K562 (cell line): ENCODE measurements at regions not wholly inside any gene's neighbourhood (a gene's known extent, or its start where the extent isn't known, plus 50 kb on each side); places are given as distances from the start of the nearest gene placed in this dataset.

Experiments
- ATAC-seq: fragments of 200-7000 bp; cut with Tn5 transposase; 3 replicates; pipeline ENCODE4 v1.9.1; 2020; ENCODE audit warnings: moderate library complexity
- BruUV-seq: library from RNA; stranded (reverse); fragments of 400-500 nt; replicated peaks from 2 replicates; lab custom pipeline; 2021; lab: Mats Ljungman, UMichigan
- CTCF ChIA-PET: fragments of 300-600 bp; formaldehyde crosslinking; extraction: SDS; loops from one replicate; lab custom pipeline; 2021; ENCODE audit warnings: low intra/inter-chr PET ratio; lab: Yijun Ruan, JAX
- POLR2A ChIA-PET: fragments of 300-600, 350-650 bp; sonication (Branson Sonifier 250); formaldehyde crosslinking; extraction: SDS; loops from one replicate; lab custom pipeline; 2021; ENCODE audit warnings: antibody characterized with exemption, inconsistent platforms; lab: Yijun Ruan, JAX
- DNase-seq, 4 experiments: peaks; one replicate each; pipeline versions ENCODE4 v3.0.0 to v3.0.0-alpha.2; 2011 to 2018; ENCODE audit warnings: low spot score in 3 of 4, mixed read lengths in 3 of 4; ENCODE audit errors: extremely low read depth in 1 of 4
- FAIRE-seq: peaks from 2 replicates; lab custom pipeline; 2011; peaks lifted over from hg19 to GRCh38; lab: Jason Lieb, UNC
- H2AFZ ChIP-seq: 2 replicates; pipeline ENCODE4 v1.6.0; 2011; ENCODE audit warnings: low read depth, low read length, control low read depth, inconsistent platforms
- H3K27ac ChIP-seq: fragments of 200-600 bp; 3 replicates; pipeline ENCODE4 v1.8.0; 2011; ENCODE audit warnings: low read depth, mild to moderate bottlenecking, control low read depth, inconsistent platforms, low read length, moderate library complexity, mixed read lengths; ENCODE audit errors: extremely low read depth
- H3K27me3 ChIP-seq, 2 experiments: fragments of 300-600 bp in 1 of 2; 2 replicates in 1 of 2; 3 replicates in 1 of 2; pipeline versions ENCODE4 v1.6.0 to v1.8.0; 2011; ENCODE audit warnings: inconsistent platforms in 2 of 2, low read length in 2 of 2, mild to moderate bottlenecking in 1 of 2, mixed read lengths in 1 of 2, moderate library complexity in 1 of 2; ENCODE audit not compliant: control insufficient read depth in 2 of 2, insufficient read depth in 2 of 2
- H3K36me3 ChIP-seq: fragments of 300-600 bp; 3 replicates; pipeline ENCODE4 v1.8.0; 2011; ENCODE audit warnings: mild to moderate bottlenecking, low read length, inconsistent platforms; ENCODE audit not compliant: control insufficient read depth, insufficient read depth
- H3K4me1 ChIP-seq, 2 experiments: fragments of 200-600 bp in 1 of 2; replicated peaks in 1 of 2; 2 replicates in 1 of 2; 3 replicates in 1 of 2; pipeline versions ENCODE4 v1.5.1 to v1.8.0; 2011; ENCODE audit warnings: inconsistent platforms in 2 of 2, low read length in 2 of 2, mild to moderate bottlenecking in 1 of 2, mixed read lengths in 1 of 2, moderate library complexity in 1 of 2; ENCODE audit not compliant: control insufficient read depth in 2 of 2, insufficient read depth in 2 of 2
- H3K4me2 ChIP-seq: 2 replicates; pipeline ENCODE4 v1.6.1; 2011; ENCODE audit warnings: low read length, control low read depth, inconsistent platforms, mixed read lengths; ENCODE audit not compliant: insufficient read depth
- H3K4me3 ChIP-seq: fragments of 200-600 bp; sonication (generic), shearing (Covaris generic); 2 replicates; pipeline ENCODE4 v1.5.1; 2016; ENCODE audit warnings: control low read depth, inconsistent platforms
- H3K79me2 ChIP-seq: fragments of 200-600 bp; 3 replicates; pipeline ENCODE4 v1.8.0; 2011; ENCODE audit warnings: low read length, inconsistent platforms; ENCODE audit not compliant: control insufficient read depth, insufficient read depth
- H3K9ac ChIP-seq, 2 experiments: 2 replicates each; pipeline versions ENCODE4 v1.6.0 to v1.6.1; 2011; ENCODE audit warnings: low read depth in 2 of 2, low read length in 2 of 2, control low read depth in 1 of 2, inconsistent platforms in 1 of 2, mild to moderate bottlenecking in 1 of 2, mixed read lengths in 1 of 2; ENCODE audit not compliant: insufficient read depth in 1 of 2
- H3K9me1 ChIP-seq: one replicate; pipeline ENCODE4 v1.6.0; 2011; ENCODE audit warnings: inconsistent platforms, mild to moderate bottlenecking, low read length, moderate library complexity; ENCODE audit not compliant: control insufficient read depth, insufficient read depth
- H3K9me3 ChIP-seq: replicated peaks from 2 replicates; pipeline ENCODE4 v1.5.1; 2011; ENCODE audit warnings: low read depth, low read length, inconsistent platforms; ENCODE audit not compliant: control insufficient read depth, insufficient read depth
- H4K20me1 ChIP-seq: replicated peaks from 2 replicates; pipeline ENCODE4 v1.6.1; 2011; ENCODE audit warnings: low read length, inconsistent platforms, mixed read lengths; ENCODE audit not compliant: control insufficient read depth, insufficient read depth
- GABPB1 ChIP-seq: sonication (generic); formaldehyde crosslinking; IDR thresholded peaks from 2 replicates; pipeline ENCODE4 v1.8.0; 2022; ENCODE audit warnings: mild to moderate bottlenecking, missing genetic modification reagents
- HSF4 ChIP-seq: fragments of 250-450 bp; sonication (Bioruptor Pico); IDR thresholded peaks from 2 replicates; pipeline ENCODE4 v2.1.2; 2022; ENCODE audit warnings: mild to moderate bottlenecking, moderate library complexity, borderline replicate concordance
- JUNB ChIP-seq: fragments of 450-650 bp; formaldehyde crosslinking; conservative IDR thresholded peaks from 2 replicates; pipeline ENCODE4 v1.4.0; 2020; ENCODE audit warnings: mild to moderate bottlenecking
- PHF20 ChIP-seq: fragments of 450-650 bp; IDR thresholded peaks from 2 replicates; pipeline ENCODE4 v1.6.1; 2018; ENCODE audit not compliant: partially characterized antibody
- PTTG1 ChIP-seq: fragments of 450-650 bp; IDR thresholded peaks from 2 replicates; pipeline ENCODE4 v1.6.1; 2016; ENCODE audit warnings: low read depth, mild to moderate bottlenecking, missing genetic modification characterization, missing compliant biosample characterization
- SAFB ChIP-seq: fragments of 200-400 bp; formaldehyde crosslinking; IDR thresholded peaks from 2 replicates; pipeline ENCODE4 v1.6.1; 2017; ENCODE audit warnings: low read depth, low read length, borderline replicate concordance
- SNRNP70 ChIP-seq: fragments of 200-400 bp; formaldehyde crosslinking; optimal IDR thresholded peaks from 2 replicates; pipeline ENCODE3; 2017; ENCODE audit warnings: low read depth, low read length
- WGBS: fragments of 100-300 bp; shearing (Covaris generic); methylation state at CpG from one replicate; pipeline ENCODE4 v1.1.6; 2016; ENCODE audit warnings: low coverage, mixed read lengths; ENCODE audit not compliant: insufficient coverage; ENCODE audit errors: missing lambda C conversion rate; 5-methylcytosine and 5-hydroxymethylcytosine counted together
- in situ Hi-C: fragments of 300-500 bp; cut with MboI; formaldehyde crosslinking; loops from 4 replicates; pipeline ENCODE4 v1.15.0; 2018; ENCODE audit warnings: inconsistent platforms, mixed read lengths
- intact Hi-C: fragments of 100-400 bp; cut with micrococcal nuclease; formaldehyde crosslinking; loops from 2 replicates; pipeline ENCODE4 v1.14.2; 2022
- TF ChIP-seq, protein P1 (sequence below): fragments of 250-450 bp; sonication (Bioruptor Pico); IDR thresholded peaks from 2 replicates; pipeline ENCODE4 v1.4.0; 2020; ENCODE audit warnings: mild to moderate bottlenecking, moderate library complexity, borderline replicate concordance
- TF ChIP-seq, protein P2 (sequence below): IDR thresholded peaks from 2 replicates; pipeline ENCODE4 v1.6.1; 2011; ENCODE audit warnings: borderline replicate concordance, low read depth, mild to moderate bottlenecking, moderate library complexity, low read length; ENCODE audit not compliant: insufficient read depth, poor library complexity, severe bottlenecking
- TF ChIP-seq, protein P3 (sequence below), 2 experiments: fragments of 150-350 bp in 1 of 2; IDR thresholded peaks; 2 replicates each; pipeline ENCODE4 v1.6.1; 2012 to 2016; ENCODE audit warnings: low read depth in 2 of 2, low read length in 2 of 2, mild to moderate bottlenecking in 1 of 2, moderate library complexity in 1 of 2
- TF ChIP-seq, protein P4 (sequence below): fragments of 450-650 bp; formaldehyde crosslinking; IDR thresholded peaks from 2 replicates; pipeline ENCODE4 v1.4.0; 2020; ENCODE audit warnings: mild to moderate bottlenecking, moderate library complexity

DNA sequence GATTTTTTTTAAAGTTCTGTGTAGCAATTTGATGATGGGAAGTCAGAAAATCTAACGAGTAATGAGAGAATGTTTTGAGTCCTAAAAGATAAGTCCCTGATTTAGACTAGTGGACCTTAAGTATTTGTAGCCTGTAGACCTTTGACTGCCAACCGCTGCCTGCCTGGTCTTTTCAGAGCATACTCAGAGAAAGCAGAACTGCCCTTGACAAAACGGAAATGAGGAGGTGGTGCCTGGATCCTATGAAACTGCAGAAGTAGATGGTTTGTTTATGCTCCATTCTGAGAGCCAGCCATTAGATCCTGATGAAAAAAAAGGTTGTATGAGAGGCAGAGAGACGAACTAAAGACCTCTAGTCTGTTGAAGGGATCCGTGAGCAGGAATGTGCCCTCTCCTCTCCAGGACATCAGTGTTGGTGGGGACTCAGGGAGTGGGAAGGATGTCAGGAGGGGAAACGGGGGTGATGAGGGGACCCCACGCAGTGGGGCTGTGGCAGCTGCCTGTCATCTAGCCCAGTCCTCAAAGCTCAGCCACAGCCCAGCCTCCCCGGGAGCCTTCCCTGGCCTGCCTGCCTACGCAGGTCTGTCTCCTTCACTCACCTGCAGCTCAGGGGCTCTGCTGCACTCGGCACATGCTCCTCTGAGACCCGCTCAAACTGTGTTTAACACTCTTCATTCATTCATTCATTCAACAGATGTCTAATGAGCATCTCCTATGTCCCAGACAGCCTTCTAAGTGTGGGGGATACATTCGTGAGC is 447.5 kb downstream of the AACS start:
- H3K4me2 ChIP-seq: no peak overlapping the region
- in situ Hi-C loops: no loop called here
- ATAC-seq (no peak), DNase-seq (no peak), FAIRE-seq (no peak)
- no peaks in the 10 kb centered on the region for H3K4me1 ChIP-seq
- H4K20me1 ChIP-seq: no peaks in the 10 kb centered on the region
- intact Hi-C loops: no loop called here
- ChIA-PET CTCF (no interaction called here), POLR2A (interaction anchor here (0.8 kb wide), 1 partner anchor 182 kb away, joined by 4 read pairs; no protein-coding TSS in a partner anchor)
- no TSS peak for BruUV-seq
- no peak overlapping the region for H3K4me3 ChIP-seq
- H3K79me2 ChIP-seq: no peaks in the 10 kb centered on the region
- 1% methylated on average over 10 of the region's 12 CpGs for WGBS
- H3K9ac ChIP-seq: no peak overlapping the region
- H3K36me3 ChIP-seq: no peaks in the 10 kb centered on the region
- no peak overlapping the region for H2AFZ ChIP-seq
- no peaks in the 10 kb centered on the region; the same call in 1 of the 2 replicates for H3K9me3 ChIP-seq
- H3K9me1 ChIP-seq: no peaks in the 10 kb centered on the region
- H3K27ac ChIP-seq: no peak overlapping the region
- no peaks in the 10 kb centered on the region for H3K27me3 ChIP-seq
- TF ChIP-seq HSF4 (CRISPR knock-in tag): no peak
- no peak for TF ChIP-seq PTTG1 (tag)
- TF ChIP-seq, protein P1, sequence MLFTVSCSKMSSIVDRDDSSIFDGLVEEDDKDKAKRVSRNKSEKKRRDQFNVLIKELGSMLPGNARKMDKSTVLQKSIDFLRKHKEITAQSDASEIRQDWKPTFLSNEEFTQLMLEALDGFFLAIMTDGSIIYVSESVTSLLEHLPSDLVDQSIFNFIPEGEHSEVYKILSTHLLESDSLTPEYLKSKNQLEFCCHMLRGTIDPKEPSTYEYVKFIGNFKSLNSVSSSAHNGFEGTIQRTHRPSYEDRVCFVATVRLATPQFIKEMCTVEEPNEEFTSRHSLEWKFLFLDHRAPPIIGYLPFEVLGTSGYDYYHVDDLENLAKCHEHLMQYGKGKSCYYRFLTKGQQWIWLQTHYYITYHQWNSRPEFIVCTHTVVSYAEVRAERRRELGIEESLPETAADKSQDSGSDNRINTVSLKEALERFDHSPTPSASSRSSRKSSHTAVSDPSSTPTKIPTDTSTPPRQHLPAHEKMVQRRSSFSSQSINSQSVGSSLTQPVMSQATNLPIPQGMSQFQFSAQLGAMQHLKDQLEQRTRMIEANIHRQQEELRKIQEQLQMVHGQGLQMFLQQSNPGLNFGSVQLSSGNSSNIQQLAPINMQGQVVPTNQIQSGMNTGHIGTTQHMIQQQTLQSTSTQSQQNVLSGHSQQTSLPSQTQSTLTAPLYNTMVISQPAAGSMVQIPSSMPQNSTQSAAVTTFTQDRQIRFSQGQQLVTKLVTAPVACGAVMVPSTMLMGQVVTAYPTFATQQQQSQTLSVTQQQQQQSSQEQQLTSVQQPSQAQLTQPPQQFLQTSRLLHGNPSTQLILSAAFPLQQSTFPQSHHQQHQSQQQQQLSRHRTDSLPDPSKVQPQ (CRISPR knock-in tag): no peak
- no peak for TF ChIP-seq SNRNP70
- no peak for TF ChIP-seq GABPB1
- no peak for TF ChIP-seq PHF20
- TF ChIP-seq, protein P2, sequence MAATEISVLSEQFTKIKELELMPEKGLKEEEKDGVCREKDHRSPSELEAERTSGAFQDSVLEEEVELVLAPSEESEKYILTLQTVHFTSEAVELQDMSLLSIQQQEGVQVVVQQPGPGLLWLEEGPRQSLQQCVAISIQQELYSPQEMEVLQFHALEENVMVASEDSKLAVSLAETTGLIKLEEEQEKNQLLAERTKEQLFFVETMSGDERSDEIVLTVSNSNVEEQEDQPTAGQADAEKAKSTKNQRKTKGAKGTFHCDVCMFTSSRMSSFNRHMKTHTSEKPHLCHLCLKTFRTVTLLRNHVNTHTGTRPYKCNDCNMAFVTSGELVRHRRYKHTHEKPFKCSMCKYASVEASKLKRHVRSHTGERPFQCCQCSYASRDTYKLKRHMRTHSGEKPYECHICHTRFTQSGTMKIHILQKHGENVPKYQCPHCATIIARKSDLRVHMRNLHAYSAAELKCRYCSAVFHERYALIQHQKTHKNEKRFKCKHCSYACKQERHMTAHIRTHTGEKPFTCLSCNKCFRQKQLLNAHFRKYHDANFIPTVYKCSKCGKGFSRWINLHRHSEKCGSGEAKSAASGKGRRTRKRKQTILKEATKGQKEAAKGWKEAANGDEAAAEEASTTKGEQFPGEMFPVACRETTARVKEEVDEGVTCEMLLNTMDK: no peak
- no peak for TF ChIP-seq JUNB
- TF ChIP-seq SAFB: no peak
- TF ChIP-seq, protein P3, sequence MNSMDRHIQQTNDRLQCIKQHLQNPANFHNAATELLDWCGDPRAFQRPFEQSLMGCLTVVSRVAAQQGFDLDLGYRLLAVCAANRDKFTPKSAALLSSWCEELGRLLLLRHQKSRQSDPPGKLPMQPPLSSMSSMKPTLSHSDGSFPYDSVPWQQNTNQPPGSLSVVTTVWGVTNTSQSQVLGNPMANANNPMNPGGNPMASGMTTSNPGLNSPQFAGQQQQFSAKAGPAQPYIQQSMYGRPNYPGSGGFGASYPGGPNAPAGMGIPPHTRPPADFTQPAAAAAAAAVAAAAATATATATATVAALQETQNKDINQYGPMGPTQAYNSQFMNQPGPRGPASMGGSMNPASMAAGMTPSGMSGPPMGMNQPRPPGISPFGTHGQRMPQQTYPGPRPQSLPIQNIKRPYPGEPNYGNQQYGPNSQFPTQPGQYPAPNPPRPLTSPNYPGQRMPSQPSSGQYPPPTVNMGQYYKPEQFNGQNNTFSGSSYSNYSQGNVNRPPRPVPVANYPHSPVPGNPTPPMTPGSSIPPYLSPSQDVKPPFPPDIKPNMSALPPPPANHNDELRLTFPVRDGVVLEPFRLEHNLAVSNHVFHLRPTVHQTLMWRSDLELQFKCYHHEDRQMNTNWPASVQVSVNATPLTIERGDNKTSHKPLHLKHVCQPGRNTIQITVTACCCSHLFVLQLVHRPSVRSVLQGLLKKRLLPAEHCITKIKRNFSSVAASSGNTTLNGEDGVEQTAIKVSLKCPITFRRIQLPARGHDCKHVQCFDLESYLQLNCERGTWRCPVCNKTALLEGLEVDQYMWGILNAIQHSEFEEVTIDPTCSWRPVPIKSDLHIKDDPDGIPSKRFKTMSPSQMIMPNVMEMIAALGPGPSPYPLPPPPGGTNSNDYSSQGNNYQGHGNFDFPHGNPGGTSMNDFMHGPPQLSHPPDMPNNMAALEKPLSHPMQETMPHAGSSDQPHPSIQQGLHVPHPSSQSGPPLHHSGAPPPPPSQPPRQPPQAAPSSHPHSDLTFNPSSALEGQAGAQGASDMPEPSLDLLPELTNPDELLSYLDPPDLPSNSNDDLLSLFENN (IDR thresholded peaks at IDR 0.05; ENCODE audit: low read depth in 2 of 2, low read length in 2 of 2): no peak
- TF ChIP-seq, protein P4, sequence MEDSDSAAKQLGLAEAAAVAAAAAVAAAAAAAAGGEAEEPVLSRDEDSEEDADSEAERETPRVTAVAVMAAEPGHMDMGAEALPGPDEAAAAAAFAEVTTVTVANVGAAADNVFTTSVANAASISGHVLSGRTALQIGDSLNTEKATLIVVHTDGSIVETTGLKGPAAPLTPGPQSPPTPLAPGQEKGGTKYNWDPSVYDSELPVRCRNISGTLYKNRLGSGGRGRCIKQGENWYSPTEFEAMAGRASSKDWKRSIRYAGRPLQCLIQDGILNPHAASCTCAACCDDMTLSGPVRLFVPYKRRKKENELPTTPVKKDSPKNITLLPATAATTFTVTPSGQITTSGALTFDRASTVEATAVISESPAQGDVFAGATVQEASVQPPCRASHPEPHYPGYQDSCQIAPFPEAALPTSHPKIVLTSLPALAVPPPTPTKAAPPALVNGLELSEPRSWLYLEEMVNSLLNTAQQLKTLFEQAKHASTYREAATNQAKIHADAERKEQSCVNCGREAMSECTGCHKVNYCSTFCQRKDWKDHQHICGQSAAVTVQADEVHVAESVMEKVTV (CRISPR knock-in tag): no peak
